DND-41 (cell line): ENCODE measurements at regions not wholly inside any gene's neighbourhood (a gene's known extent, or its start where the extent isn't known, plus 50 kb on each side); places are given as distances from the start of the nearest gene placed in this dataset.

ENCODE experiments used
- CTCF ChIP-seq: IDR thresholded peaks from 2 replicates; pipeline ENCODE4 v1.5.1; 2012; ENCODE audit warnings: borderline replicate concordance, low read length, moderate library complexity, mild to moderate bottlenecking; ENCODE audit not compliant: poor library complexity, severe bottlenecking; ENCODE audit errors: extremely low read depth
- EZH2 ChIP-seq: IDR thresholded peaks from 3 replicates; pipeline ENCODE4 v1.6.1; 2012; ENCODE audit warnings: borderline replicate concordance, low read depth, mild to moderate bottlenecking, moderate library complexity, low read length, inconsistent platforms; ENCODE audit not compliant: severe bottlenecking

DNA sequence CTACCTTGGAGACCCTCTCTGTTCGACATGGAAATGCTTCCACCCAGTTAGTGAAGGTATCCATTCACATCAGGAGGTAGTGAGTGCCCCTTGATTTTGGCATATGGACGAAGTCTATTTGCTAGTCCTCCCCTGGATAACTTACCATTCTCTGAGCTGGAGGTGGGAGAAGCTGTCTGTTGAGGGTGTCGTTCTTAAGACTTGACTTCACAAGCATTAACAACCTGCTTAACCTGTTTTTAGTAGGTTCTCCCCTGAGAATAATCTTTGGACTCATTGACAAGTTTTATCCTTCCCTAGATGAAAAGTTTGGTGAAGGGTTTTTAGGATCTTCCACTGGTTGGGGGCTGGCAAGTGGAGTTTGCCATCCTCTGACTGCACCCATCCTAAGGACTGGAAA is 1053.8 kb upstream of the CNTN5 start:
- TF ChIP-seq CTCF (no peak), EZH2 (no peak)
